Mesothelial cell of epicardium (in vitro differentiated cells): ENCODE measurements at regions not wholly inside any gene's neighbourhood (a gene's known extent, or its start where the extent isn't known, plus 50 kb on each side); places are given as distances from the start of the nearest gene placed in this dataset.

Source experiments
- DNase-seq, 2 experiments: peaks; one replicate each; pipeline ENCODE4 v3.0.0; 2021; ENCODE audit warnings: low spot score in 2 of 2; ENCODE audit not compliant: unreplicated experiment in 2 of 2
- H3K27ac Mint-ChIP-seq: 2 replicates; pipeline ENCODE4 v1.8.0; 2021; ENCODE audit warnings: mixed read lengths
- H3K27me3 Mint-ChIP-seq: 2 replicates; pipeline ENCODE4 v1.8.0; 2021; ENCODE audit warnings: low read depth, mixed read lengths
- H3K36me3 Mint-ChIP-seq: 2 replicates; pipeline ENCODE4 v1.8.0; 2021; ENCODE audit warnings: mixed read lengths
- H3K4me1 Mint-ChIP-seq: 2 replicates; pipeline ENCODE4 v1.8.0; 2021; ENCODE audit warnings: mixed read lengths
- H3K4me3 Mint-ChIP-seq: 2 replicates; pipeline ENCODE4 v1.8.0; 2021; ENCODE audit warnings: mild to moderate bottlenecking, moderate library complexity, mixed read lengths
- H3K9me3 Mint-ChIP-seq: 2 replicates; pipeline ENCODE4 v1.8.0; 2021; ENCODE audit warnings: mixed read lengths
- CTCF ChIP-seq: fragments of 200-600 bp; sonication (generic); IDR thresholded peaks from one replicate; pipeline ENCODE4 v1.5.0; 2021; ENCODE audit warnings: antibody characterized with exemption; ENCODE audit not compliant: unreplicated experiment

- H3K36me3 Mint-ChIP-seq: no peaks in the 10 kb centered on the region
- H3K27me3 Mint-ChIP-seq: no peaks in the 10 kb centered on the region
- DNase-seq: no peak
- peaks cover 11% of the 10 kb centered on the region for H3K4me1 Mint-ChIP-seq
- no peak for TF ChIP-seq CTCF
- no peaks in the 10 kb centered on the region for H3K9me3 Mint-ChIP-seq
- H3K27ac Mint-ChIP-seq: no peak overlapping the region
- H3K4me3 Mint-ChIP-seq: no peak overlapping the region
Measured at GRCh38 chr2:163459986-163460385, 275.8 kb downstream of the FIGN start.

DNA sequence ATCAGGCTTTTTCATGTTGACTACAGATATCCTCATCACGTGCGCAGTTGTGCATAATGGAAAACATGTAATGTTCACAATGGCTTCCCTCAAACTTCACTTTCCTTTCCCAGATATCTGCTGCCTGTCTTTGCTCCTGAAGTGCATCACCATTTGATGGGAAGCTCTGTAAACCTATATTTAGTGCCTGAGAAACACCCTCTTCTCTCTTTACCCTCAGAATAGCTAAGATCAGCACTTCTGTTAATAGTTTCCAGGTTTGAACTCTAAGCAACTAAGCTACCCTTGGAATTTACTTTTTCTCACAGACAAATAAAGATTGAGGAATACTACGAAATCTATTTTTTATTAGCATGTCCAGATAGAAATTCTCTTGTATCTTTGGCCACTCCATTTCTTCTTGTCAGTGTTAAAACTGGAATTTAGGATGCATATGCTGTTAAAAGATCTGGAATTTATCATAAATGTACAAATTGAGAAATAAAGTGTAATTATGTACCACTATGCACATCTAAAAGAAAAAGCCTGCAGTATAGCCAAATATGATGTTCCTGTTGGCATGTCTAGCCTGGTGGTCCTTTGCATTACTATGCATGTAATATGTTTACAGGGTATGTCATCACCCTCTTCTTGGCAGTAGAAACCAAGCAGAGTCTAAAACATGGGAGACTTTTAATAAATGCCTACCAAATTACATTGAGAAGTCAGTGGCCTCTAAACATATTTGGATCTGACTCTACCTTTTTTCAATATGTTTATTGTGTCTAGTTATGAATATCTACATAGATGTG is 278.7 kb downstream of the FIGN start:
- Mint-ChIP-seq H3K27me3 (no peaks in the 10 kb centered on the region), H3K9me3 (no peaks in the 10 kb centered on the region), H3K4me1 (peaks cover 11% of the 10 kb centered on the region), H3K4me3 (no peak overlapping the region), H3K27ac (no peak overlapping the region), H3K36me3 (no peaks in the 10 kb centered on the region)
- no peak for TF ChIP-seq CTCF
- DNase-seq: no peak

DNA sequence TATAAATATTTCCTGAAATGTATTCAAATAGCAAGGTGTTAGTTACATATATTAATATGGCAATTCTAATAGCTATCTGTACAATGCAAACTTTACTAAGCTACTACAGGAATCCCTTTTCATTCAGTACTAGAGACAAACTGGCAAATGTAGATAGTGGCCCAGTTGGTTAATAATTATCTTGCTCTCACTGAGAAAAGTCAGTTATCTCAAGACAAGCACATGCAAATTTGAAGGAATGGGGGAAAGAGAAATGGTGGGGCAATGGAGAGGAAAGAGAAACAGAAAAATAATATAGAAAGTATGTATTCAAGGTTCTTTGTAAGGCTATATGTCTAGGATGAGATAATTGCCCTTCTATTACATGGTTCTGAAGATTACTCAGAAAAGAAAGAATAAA is 280.0 kb downstream of the FIGN start:
- DNase-seq: no peak
- H3K27ac Mint-ChIP-seq: no peak overlapping the region

GRCh38 chr2:163453920-163454319 is 281.9 kb downstream of the FIGN start:
- no peak for DNase-seq
- H3K36me3 Mint-ChIP-seq: no peaks in the 10 kb centered on the region
- TF ChIP-seq CTCF: no peak
- H3K27me3 Mint-ChIP-seq: no peaks in the 10 kb centered on the region
- H3K27ac Mint-ChIP-seq: no peak overlapping the region
- peaks cover 11% of the 10 kb centered on the region for H3K4me1 Mint-ChIP-seq
- H3K9me3 Mint-ChIP-seq: no peaks in the 10 kb centered on the region
- H3K4me3 Mint-ChIP-seq: no peak overlapping the region

More for the DNA sequence above, 280.0 kb downstream of the FIGN start:
- Mint-ChIP-seq H3K4me3 (no peak overlapping the region), H3K36me3 (no peaks in the 10 kb centered on the region), H3K9me3 (no peaks in the 10 kb centered on the region), H3K4me1 (peaks cover 11% of the 10 kb centered on the region), H3K27me3 (no peaks in the 10 kb centered on the region)
- no peak for TF ChIP-seq CTCF

GRCh38 chr2:163441603-163442002 is 294.2 kb downstream of the FIGN start:
- no peak for TF ChIP-seq CTCF
- H3K4me3 Mint-ChIP-seq: no peak overlapping the region
- H3K27ac Mint-ChIP-seq: no peak overlapping the region
- no peaks in the 10 kb centered on the region for H3K4me1 Mint-ChIP-seq
- no peaks in the 10 kb centered on the region for H3K9me3 Mint-ChIP-seq
- no peak for DNase-seq
- no peaks in the 10 kb centered on the region for H3K36me3 Mint-ChIP-seq
- no peaks in the 10 kb centered on the region for H3K27me3 Mint-ChIP-seq

DNA sequence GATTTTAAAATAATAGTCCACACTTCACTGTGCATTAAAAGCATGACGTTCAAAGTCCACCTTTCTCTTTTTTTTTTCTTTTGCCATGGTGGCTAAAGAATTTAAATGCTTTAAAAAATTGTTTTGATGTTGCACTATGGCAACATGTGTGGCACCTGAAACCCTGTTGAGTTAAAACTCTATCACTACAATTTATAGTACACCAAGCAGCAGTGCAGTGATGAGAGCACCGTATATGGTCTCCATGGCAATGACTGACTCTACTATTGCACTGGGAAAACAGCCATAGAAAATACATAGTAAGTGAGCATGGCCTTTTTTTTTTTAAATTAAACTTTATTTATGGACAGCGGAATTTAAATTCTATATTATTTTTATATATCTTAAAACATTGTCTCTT is 298.8 kb downstream of the FIGN start:
- H3K9me3 Mint-ChIP-seq: no peaks in the 10 kb centered on the region
- H3K36me3 Mint-ChIP-seq: no peaks in the 10 kb centered on the region
- DNase-seq: no peak

More for the DNA sequence above, 298.8 kb downstream of the FIGN start:
- H3K4me1 Mint-ChIP-seq: peaks cover 2% of the 10 kb centered on the region
- H3K27ac Mint-ChIP-seq: no peak overlapping the region
- TF ChIP-seq CTCF: no peak
- no peak overlapping the region for H3K4me3 Mint-ChIP-seq
- H3K27me3 Mint-ChIP-seq: no peaks in the 10 kb centered on the region
